ENCODE measurements at regions not wholly inside any gene's neighbourhood (a gene's known extent, or its start where the extent isn't known, plus 50 kb on each side); places are given as distances from the start of the nearest gene placed in this dataset.

- DNase-seq (ENCODE audit: low read depth in 2 of 2) = no peak
Measured at GRCh38 chr16:79662122-79662521, 61.6 kb upstream of the MAF start.

- DNase-seq (ENCODE audit: low read depth in 2 of 2) = no peak
Measured at GRCh38 chr16:79661578-79661977, 61.0 kb upstream of the MAF start.

DNA sequence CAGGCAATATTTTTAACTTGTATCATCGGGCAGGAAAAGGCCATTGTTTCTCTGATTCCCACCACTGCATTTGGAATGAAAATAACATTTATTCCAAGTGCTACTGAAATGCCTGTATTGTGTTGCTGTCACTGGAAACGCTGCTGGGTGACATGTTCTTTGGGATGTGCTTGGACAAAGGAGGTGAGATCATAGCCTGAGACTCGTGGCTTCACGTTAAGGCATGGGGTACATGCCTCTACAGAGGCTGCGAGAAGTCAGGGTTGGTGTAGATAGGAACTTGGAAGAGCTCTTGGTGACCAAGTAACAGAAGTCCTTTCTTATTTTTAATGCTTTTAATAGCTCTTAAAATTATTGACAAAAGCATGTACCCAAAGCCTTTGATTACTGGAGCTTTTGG, 58.8 kb upstream of the MAF start:
- no peak for DNase-seq (ENCODE audit: low read depth in 2 of 2)

- no peak for DNase-seq (ENCODE audit: low read depth in 2 of 2)
Measured at GRCh38 chr16:79658301-79659033, 57.9 kb upstream of the MAF start.

DNA sequence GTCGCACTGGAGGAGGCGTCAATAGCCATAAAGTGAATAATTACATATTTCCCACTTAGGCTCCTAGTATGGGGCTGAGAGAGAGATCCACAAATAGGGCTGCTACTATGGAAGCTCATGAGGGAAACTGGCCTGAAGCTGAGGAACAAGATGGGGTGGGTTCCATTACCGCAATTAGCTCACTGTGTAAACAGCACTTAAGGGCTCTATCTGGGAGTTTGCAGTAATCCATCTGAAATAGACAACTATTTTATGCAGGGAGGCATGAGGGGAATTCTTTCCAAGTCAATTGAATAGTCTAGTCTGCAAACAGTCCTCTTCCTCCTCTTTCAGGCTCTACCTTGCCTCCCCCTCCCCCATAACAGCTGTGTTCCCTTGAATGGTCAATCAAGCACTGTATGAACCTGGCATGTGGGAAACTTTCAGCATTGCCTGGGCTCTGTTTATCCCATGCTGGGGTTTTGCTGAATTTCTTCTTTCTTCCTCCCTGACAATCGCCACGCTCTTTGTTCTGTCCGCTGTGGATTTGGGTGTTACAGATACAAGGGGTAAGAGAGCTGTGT, 56.1 kb upstream of the MAF start:
- no peak for DNase-seq (ENCODE audit: low read depth in 2 of 2)

DNA sequence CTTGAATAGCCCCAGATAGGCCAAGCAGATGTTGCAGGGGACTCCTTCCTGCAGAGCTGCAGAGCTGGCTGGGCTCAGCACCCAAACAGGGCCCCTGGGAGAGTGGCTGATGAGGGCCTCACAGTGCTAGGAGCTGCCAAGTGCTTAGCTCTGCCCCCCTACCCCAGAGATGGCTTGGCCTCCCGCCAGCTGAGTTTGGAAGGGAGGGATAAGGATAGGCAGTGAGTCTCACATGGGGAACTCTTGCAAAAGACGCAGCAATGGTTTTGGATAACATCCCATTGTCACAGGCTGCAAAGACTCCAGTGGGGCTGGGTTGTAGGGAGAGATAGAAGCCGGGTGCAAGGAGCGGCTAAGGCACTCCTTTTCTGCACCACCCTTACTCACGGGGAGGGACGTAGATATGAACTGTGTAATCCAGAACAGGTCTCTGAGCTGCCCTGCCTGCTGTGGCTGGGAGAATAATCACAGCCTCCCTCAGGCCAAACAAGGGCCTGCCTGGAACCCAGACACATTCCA, 52.9 kb upstream of the MAF start:
- no peak for DNase-seq (ENCODE audit: low read depth in 2 of 2)

GRCh38 chr16:79651363-79651762, 50.8 kb upstream of the MAF start:
- DNase-seq (ENCODE audit: low read depth in 2 of 2) = no peak
